ENCODE measurements at regions not wholly inside any gene's neighbourhood (a gene's known extent, or its start where the extent isn't known, plus 50 kb on each side); places are given as distances from the start of the nearest gene placed in this dataset.
"Not testable (repeated sequence)": the region's sequence is repeated elsewhere in the genome, so short reads cannot be mapped to it uniquely, and the experiment has no call there.

DNA sequence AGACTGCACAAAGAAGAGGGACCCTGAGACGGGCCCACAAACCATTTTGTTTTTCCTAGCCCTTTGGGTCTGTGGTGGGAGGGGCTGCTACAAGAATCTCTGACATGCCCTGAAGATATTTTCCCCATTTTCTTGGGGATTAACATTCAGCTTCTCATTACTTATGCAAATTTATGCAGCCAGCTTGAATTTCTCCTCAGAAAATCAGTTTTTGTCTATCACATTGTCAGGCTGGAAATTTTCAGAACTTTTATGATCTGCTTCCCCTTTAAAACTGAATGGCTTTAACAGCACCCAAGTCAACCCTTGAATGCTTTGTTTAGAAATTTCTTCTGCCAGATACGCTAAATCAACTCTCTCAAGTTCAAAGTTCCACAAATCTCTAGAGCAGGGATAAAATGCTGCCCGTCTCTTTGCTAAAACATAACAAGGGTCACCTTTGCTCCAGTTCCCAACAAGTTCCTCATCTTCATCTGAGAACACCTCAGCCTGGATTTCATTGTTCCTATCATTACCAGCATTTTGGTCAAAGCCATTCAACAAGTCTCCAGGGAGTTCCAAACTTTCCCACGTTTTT lies 560.0 kb upstream of the KCND2 start:
- POLR2A ChIA-PET: no interaction called here
- H3K27ac Mint-ChIP-seq: no peak overlapping the region

DNA sequence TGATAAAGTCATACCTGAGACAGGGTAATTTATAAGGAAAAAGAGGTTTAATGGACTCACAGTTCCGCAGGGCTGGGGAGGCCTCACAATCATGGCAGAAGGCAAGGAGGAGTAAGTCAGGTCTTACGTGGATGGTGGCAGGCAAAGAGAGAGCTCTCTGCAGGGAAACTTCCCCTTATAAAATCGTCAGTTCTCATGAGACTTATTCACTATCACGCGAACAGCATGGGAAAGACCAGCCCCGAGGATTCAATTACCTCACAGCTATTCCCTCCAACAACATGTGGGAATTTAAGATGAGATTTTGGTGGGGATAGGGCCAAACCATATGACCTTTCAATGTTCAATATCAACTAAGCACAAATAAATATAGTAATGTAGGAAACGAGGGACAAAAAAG lies 559.4 kb upstream of the KCND2 start:
- H3K36me3 Mint-ChIP-seq (ENCODE audit: low read depth): no peaks in the 10 kb centered on the region
- H3K4me1 Mint-ChIP-seq: no peaks in the 10 kb centered on the region
- no peak for DNase-seq
- no peaks in the 10 kb centered on the region for H3K27me3 Mint-ChIP-seq
- CTCF ChIA-PET: no interaction called here
- H3K27ac Mint-ChIP-seq: no peak overlapping the region
- H3K4me3 Mint-ChIP-seq: no peak overlapping the region
- POLR2A ChIA-PET: no interaction called here
- H3K9me3 Mint-ChIP-seq: peaks cover 14% of the 10 kb centered on the region

More for the DNA sequence above, 560.0 kb upstream of the KCND2 start:
- Mint-ChIP-seq H3K4me1 (no peaks in the 10 kb centered on the region), H3K9me3 (peaks cover 15% of the 10 kb centered on the region), H3K36me3 (ENCODE audit: low read depth) (no peaks in the 10 kb centered on the region), H3K4me3 (no peak overlapping the region), H3K27me3 (no peaks in the 10 kb centered on the region)
- DNase-seq: no peak
- CTCF ChIA-PET: no interaction called here

DNA sequence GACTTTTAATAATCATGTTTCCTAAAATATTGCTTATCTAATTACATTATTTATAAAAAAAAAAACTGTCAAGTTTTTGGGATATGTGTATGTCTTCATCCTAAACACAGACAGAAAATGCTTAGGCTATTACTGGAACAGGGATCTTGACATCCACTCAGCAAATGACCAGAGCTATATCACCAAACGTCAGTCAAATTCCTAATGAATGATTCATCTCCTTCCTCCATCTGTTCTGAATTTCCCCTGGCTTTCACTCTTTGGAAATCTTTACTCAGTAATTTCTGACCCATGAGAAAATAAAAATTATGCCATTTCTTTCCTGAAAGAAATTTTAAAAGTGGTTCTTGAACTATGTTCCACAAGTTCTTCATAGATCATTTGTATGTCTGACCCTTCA lies 552.4 kb upstream of the KCND2 start:
- CTCF ChIA-PET: no interaction called here
- POLR2A ChIA-PET: no interaction called here
- Mint-ChIP-seq H3K9me3 (no peaks in the 10 kb centered on the region), H3K27ac (no peak overlapping the region), H3K4me3 (no peak overlapping the region), H3K36me3 (ENCODE audit: low read depth) (no peaks in the 10 kb centered on the region), H3K4me1 (no peaks in the 10 kb centered on the region), H3K27me3 (no peaks in the 10 kb centered on the region)
- no peak for DNase-seq

DNA sequence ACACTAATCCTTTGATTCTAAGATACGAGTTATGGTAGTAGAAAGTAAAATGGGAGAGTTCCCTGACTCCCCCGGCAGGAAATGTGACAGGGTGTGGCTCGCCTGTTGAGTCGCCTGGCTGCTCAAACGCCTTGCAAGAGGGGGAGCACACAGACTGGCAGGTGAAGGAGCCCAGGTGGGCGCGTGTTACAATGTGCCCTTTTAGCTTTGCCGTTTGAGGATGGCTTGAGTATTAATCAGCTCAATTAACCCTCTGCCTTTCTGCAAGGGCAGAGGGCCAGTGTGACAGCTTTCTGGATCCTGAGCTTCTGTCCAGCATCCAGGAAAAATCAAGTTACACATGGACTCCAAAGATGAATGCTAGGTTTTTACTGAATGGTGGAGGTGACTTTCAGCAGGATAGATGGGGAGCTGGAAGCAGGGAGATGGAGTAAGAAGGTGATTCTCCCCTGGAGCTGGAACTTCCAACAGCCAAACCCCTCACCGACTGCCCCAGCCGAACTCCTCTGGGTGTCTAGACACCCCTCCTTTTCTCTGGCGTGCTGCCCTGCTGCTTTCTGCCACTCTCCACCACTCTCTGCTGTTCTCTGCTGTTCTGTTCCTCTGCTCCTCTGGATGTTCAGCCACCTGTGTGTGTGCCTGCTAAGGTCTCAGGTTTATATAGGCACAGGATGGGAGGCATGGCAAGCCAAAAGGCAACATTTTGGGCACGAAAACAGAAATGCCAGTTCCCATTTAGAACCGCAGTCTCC lies 548.8 kb upstream of the KCND2 start:
- Mint-ChIP-seq H3K4me1 (no peaks in the 10 kb centered on the region), H3K36me3 (ENCODE audit: low read depth) (no peaks in the 10 kb centered on the region), H3K4me3 (no peak overlapping the region), H3K27ac (no peak overlapping the region), H3K27me3 (no peaks in the 10 kb centered on the region), H3K9me3 (no peaks in the 10 kb centered on the region)
- DNase-seq: no peak
- CTCF ChIA-PET: interaction anchor here (0.5 kb wide), 1 partner anchor 42 kb away, joined by 3 read pairs; no protein-coding TSS in a partner anchor
- POLR2A ChIA-PET: no interaction called here

DNA sequence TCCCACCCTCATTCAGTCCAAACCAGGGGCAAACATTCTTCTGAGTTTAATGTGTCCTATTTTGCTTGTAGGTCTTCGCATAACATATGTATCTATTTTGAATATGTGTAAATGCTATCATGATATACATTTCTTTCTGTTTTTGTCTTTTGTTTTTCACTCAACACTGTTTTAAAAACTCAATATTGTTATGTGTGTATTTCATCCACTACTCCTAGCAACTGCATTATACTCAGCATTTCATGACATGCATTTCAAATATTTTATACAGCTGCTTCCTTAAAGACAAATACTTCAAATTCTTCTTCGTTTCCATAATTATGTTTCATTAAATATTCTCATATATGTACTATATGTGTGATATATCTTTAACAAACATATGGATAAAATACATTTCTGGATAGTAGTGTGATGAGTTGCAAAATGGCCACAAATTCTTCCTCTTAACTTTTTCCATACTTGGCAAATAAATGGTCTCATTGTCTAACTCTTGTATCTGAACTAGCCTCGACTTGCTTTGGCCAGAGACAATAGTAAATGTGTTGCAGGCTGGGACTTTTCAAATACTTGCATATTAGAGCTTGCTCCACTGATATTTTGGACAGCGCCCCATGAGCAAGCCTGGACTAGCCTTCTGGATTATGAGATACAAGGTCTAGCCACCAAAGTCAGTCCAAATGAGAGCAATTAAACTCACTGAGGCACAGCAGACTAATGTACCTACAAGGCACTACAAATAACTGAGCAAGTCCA lies 539.7 kb upstream of the KCND2 start:
- Mint-ChIP-seq H3K36me3 (ENCODE audit: low read depth) (no peaks in the 10 kb centered on the region), H3K27me3 (no peaks in the 10 kb centered on the region), H3K4me1 (no peaks in the 10 kb centered on the region), H3K4me3 (no peak overlapping the region), H3K9me3 (peaks cover 3% of the 10 kb centered on the region), H3K27ac (no peak overlapping the region)
- ChIA-PET CTCF (no interaction called here), POLR2A (no interaction called here)
- DNase-seq: no peak

DNA sequence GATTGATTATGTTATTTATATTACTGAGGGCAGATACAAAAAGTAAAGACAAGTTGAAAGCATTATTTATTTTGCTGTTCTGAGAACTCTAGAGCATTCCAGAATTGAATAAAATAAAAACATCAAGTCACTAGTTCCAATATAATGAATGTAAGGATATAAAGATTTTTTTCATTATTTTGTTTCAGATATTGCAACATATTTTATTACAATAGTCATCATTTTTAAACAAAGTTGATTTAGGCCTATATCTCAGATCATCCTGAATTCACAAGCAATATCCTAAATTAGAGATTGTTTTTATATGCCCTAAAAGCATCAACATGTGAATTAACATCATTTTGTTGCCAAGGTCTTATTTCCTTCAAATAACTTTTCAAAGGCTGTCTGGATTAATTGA lies 535.6 kb upstream of the KCND2 start:
- no peak for DNase-seq
- no peak overlapping the region for H3K27ac Mint-ChIP-seq
- no peaks in the 10 kb centered on the region for H3K9me3 Mint-ChIP-seq
- H3K4me3 Mint-ChIP-seq: no peak overlapping the region
- H3K27me3 Mint-ChIP-seq: no peaks in the 10 kb centered on the region
- H3K4me1 Mint-ChIP-seq: no peaks in the 10 kb centered on the region
- ChIA-PET POLR2A (no interaction called here), CTCF (no interaction called here)
- H3K36me3 Mint-ChIP-seq (ENCODE audit: low read depth): no peaks in the 10 kb centered on the region

DNA sequence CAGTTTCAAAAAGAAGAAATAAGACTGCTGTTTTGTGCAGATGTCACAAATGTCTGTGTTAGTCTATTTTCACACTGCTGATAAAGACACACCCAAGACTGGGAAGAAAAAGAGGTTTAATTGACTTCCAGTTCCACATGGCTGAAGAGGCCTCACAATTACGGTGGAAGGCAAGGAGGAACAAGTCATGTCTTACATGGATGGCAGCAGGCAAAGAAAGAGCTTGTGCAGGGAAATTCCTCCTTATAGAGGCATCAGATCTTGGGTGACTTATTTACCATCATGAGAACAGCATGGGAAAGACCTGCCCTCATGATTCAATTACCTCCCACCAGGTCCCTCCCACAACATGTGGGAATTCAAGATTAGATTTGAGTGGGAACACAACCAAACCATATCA lies 527.7 kb upstream of the KCND2 start:
- CTCF ChIA-PET; H3K9me3 Mint-ChIP-seq; H3K4me1 Mint-ChIP-seq; H3K4me3 Mint-ChIP-seq; DNase-seq; POLR2A ChIA-PET; H3K36me3 Mint-ChIP-seq (ENCODE audit: low read depth); H3K27ac Mint-ChIP-seq; H3K27me3 Mint-ChIP-seq: not testable (repeated sequence)

DNA sequence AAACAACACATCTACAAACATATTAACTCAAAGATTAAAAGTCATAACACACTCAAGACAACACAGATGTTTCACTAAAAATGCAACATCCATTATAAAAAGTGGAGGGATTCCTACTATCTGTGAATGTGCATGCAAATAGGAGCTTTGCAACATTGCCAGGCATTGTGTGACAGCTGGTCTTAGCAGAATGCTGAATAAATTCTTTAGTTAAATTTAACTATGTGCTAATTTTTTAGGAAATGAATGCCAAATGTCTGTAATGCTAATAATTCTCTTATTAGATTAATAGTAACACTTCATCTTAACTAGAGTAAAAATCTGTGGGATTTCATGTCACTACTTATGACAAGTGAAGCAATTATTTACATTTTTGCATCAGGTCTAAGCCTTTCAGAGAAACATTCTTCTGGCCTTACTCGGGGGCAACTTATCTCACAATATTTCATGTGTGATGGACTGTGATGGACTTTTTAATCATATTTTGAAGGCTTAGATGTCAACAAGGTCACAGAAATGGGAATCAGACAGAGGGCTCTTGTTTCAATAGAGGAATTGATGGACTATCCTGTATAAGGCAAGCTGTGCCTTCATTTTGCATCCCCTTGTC lies 524.6 kb upstream of the KCND2 start:
- H3K4me3 Mint-ChIP-seq: no peak overlapping the region
- H3K27ac Mint-ChIP-seq: no peak overlapping the region
- no peak for DNase-seq
- no peaks in the 10 kb centered on the region for H3K9me3 Mint-ChIP-seq
- CTCF ChIA-PET: no interaction called here
- no peaks in the 10 kb centered on the region for H3K36me3 Mint-ChIP-seq (ENCODE audit: low read depth)
- no peaks in the 10 kb centered on the region for H3K27me3 Mint-ChIP-seq
- no peaks in the 10 kb centered on the region for H3K4me1 Mint-ChIP-seq
- POLR2A ChIA-PET: no interaction called here

DNA sequence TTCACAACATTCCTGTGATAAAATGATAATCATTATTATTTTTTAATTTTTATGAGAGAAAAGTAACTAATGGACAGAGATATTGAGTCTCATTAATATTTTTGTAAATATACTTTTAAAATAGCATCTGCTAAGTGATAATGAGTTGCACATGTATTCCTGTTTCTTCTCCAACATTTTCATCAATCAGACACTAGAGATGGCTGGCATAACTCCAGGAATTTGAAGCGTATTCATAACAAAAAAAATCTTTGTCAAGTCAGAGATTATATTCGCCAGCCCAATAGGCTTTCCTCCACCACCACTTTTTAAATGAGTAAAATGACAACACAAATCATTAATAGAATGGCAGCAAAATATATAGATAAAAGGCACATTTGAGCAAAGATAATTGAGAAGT lies 524.0 kb upstream of the KCND2 start:
- H3K4me3 Mint-ChIP-seq: no peak overlapping the region
- H3K36me3 Mint-ChIP-seq (ENCODE audit: low read depth): no peaks in the 10 kb centered on the region
- H3K9me3 Mint-ChIP-seq: no peaks in the 10 kb centered on the region
- no peak overlapping the region for H3K27ac Mint-ChIP-seq
- ChIA-PET POLR2A (no interaction called here), CTCF (no interaction called here)
- DNase-seq: no peak
- no peaks in the 10 kb centered on the region for H3K27me3 Mint-ChIP-seq
- no peaks in the 10 kb centered on the region for H3K4me1 Mint-ChIP-seq

DNA sequence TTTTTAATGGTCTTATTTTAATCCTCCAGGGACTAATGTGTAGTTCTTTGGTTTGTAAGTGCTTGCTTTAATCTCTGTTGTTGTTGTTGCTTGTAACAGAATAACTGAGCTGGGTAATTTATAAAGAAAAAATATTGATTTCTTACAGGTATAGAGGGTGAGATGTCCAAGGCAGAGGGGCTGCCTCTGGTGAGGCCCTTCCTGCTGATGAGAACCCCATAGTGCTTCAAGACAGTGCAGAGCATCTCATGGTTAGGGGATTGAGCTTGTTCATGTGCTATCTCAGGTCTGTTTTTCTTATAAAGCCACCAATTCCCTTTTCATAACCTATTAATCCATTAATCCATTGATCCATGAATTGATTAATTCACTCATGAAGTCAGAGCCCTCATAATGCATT lies 516.3 kb upstream of the KCND2 start:
- H3K4me1 Mint-ChIP-seq: no peaks in the 10 kb centered on the region
- no peaks in the 10 kb centered on the region for H3K27me3 Mint-ChIP-seq
- no peaks in the 10 kb centered on the region for H3K9me3 Mint-ChIP-seq
- H3K27ac Mint-ChIP-seq: no peak overlapping the region
- H3K4me3 Mint-ChIP-seq: no peak overlapping the region
- ChIA-PET POLR2A (no interaction called here), CTCF (no interaction called here)
- no peak for DNase-seq
- H3K36me3 Mint-ChIP-seq (ENCODE audit: low read depth): no peaks in the 10 kb centered on the region

DNA sequence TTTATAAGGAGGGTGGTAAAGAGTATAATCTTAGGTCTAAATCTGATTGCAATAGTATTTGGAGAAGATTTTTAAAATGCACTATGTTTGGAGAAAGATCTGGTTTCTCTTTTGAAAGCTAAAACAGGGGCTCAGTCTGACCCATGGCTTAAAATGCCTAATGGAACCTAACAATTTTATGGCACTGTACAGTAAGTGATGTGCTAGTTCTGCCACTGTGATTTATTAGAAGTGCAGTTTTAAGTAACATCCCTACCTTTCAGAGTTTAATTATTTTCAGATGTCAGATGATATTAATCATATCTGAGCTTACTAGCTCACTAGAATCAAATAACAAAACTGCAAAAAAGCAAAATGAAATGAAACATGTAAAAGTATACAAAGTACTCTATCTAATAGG lies 514.7 kb upstream of the KCND2 start:
- no peak for DNase-seq
- POLR2A ChIA-PET: no interaction called here
- no peaks in the 10 kb centered on the region for H3K27me3 Mint-ChIP-seq
- no peaks in the 10 kb centered on the region for H3K9me3 Mint-ChIP-seq
- CTCF ChIA-PET: no interaction called here
- no peaks in the 10 kb centered on the region for H3K36me3 Mint-ChIP-seq (ENCODE audit: low read depth)
- no peak overlapping the region for H3K4me3 Mint-ChIP-seq
- H3K4me1 Mint-ChIP-seq: no peaks in the 10 kb centered on the region
- no peak overlapping the region for H3K27ac Mint-ChIP-seq

DNA sequence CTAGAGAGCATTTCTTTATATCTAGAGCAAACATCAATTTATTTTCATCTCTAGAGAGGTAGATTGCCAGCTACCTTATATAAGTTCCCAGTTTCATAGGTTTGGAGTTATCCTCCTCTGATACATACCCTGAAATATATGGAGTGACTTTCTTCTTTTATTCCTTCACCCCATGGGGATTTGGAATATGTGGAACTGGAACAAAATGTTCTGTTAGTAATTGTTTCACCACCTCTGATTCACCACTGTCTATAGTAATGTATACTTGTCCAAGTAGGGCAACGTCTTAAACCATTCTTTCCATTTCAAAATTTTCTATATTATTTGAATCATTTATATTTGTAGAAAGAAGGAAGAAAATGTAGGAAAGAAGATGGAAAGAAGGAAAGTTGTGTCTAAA lies 511.2 kb upstream of the KCND2 start:
- POLR2A ChIA-PET: no interaction called here
- Mint-ChIP-seq H3K36me3 (ENCODE audit: low read depth) (no peaks in the 10 kb centered on the region), H3K4me1 (no peaks in the 10 kb centered on the region), H3K27ac (no peak overlapping the region), H3K9me3 (no peaks in the 10 kb centered on the region), H3K27me3 (no peaks in the 10 kb centered on the region), H3K4me3 (no peak overlapping the region)
- DNase-seq: no peak
- CTCF ChIA-PET: no interaction called here

DNA sequence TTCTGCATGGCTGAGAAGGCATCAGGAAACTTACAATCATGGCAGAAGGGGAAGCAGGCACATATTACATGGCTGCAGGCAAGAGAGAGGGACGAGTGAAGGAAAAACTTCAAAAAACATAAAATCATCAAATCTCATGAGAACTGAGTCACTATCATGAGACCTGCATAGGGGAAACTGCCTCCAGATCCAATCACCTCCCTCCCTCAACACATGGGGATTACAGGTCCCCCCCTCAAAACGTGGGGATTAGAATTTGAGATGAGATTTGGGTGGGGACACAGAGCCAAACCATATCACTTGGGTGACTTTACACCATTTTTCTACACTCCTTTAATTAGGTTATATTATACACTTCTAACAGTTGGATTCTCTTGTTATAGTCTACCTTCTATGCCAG lies 490.7 kb upstream of the KCND2 start:
- no peaks in the 10 kb centered on the region for H3K9me3 Mint-ChIP-seq
- ChIA-PET CTCF (no interaction called here), POLR2A (no interaction called here)
- no peak overlapping the region for H3K4me3 Mint-ChIP-seq
- no peaks in the 10 kb centered on the region for H3K36me3 Mint-ChIP-seq (ENCODE audit: low read depth)
- no peaks in the 10 kb centered on the region for H3K4me1 Mint-ChIP-seq
- DNase-seq: no peak
- H3K27me3 Mint-ChIP-seq: no peaks in the 10 kb centered on the region
- H3K27ac Mint-ChIP-seq: no peak overlapping the region
